Calu3 (cell line): ENCODE measurements at regions not wholly inside any gene's neighbourhood (a gene's known extent, or its start where the extent isn't known, plus 50 kb on each side); places are given as distances from the start of the nearest gene placed in this dataset.

Source experiments
- BruUV-seq: library from RNA; stranded (reverse); fragments of 400-500 nt; replicated peaks from 2 replicates; lab custom pipeline; 2021; lab: Mats Ljungman, UMichigan
- CTCF ChIA-PET: fragments of 300-600 bp; sonication (Branson Sonifier 250); formaldehyde crosslinking; loops from one replicate; lab custom pipeline; 2022; ENCODE audit warnings: antibody characterized with exemption; lab: Charles Lee
- DNase-seq: peaks from one replicate; pipeline ENCODE4 v3.0.0; 2022
- H3K27ac Mint-ChIP-seq: one replicate; pipeline ENCODE4 v1.8.0; 2022; ENCODE audit warnings: mixed read lengths; ENCODE audit not compliant: unreplicated experiment
- H3K27me3 Mint-ChIP-seq: one replicate; pipeline ENCODE4 v1.8.0; 2022; ENCODE audit warnings: mixed read lengths; ENCODE audit not compliant: unreplicated experiment
- H3K36me3 Mint-ChIP-seq: one replicate; pipeline ENCODE4 v1.8.0; 2022; ENCODE audit warnings: mild to moderate bottlenecking, moderate library complexity, mixed read lengths; ENCODE audit not compliant: insufficient read depth, unreplicated experiment
- H3K4me1 Mint-ChIP-seq: one replicate; pipeline ENCODE4 v1.8.0; 2022; ENCODE audit warnings: mild to moderate bottlenecking, low read depth, mixed read lengths; ENCODE audit not compliant: unreplicated experiment
- H3K4me3 Mint-ChIP-seq: one replicate; pipeline ENCODE4 v1.8.0; 2022; ENCODE audit warnings: mild to moderate bottlenecking, low read depth, moderate library complexity, mixed read lengths; ENCODE audit not compliant: unreplicated experiment
- H3K9me3 Mint-ChIP-seq: one replicate; pipeline ENCODE4 v1.8.0; 2022; ENCODE audit warnings: low read depth, mixed read lengths; ENCODE audit not compliant: unreplicated experiment
- CTCF ChIP-seq: fragments of 200-600 bp; IDR thresholded peaks from one replicate; pipeline ENCODE4 v1.8.0; 2022; ENCODE audit warnings: antibody characterized with exemption; ENCODE audit not compliant: unreplicated experiment
- intact Hi-C: fragments of 100-400 bp; cut with micrococcal nuclease; formaldehyde crosslinking; loops from one replicate; pipeline ENCODE4 v1.10.0; 2022; ENCODE audit not compliant: unreplicated experiment

GRCh38 chr16:56119133-56119532 is 72.2 kb upstream of the GNAO1 start:
- Mint-ChIP-seq H3K9me3 (no peaks in the 10 kb centered on the region), H3K36me3 (no peaks in the 10 kb centered on the region), H3K27me3 (peaks cover 41% of the 10 kb centered on the region), H3K4me3 (no peak overlapping the region), H3K27ac (no peak overlapping the region), H3K4me1 (no peaks in the 10 kb centered on the region)
- no peak for DNase-seq
- CTCF ChIA-PET = no interaction called here
- intact Hi-C loops = loop anchor here (10.0 kb wide), 1 partner anchor 74 kb away; no protein-coding TSS in a partner anchor
- no TSS peak for BruUV-seq
- TF ChIP-seq CTCF = no peak

GRCh38 chr16:56116577-56116964 is 74.7 kb upstream of the GNAO1 start:
- CTCF ChIA-PET = interaction anchor here (1.4 kb wide), 1 partner anchor 9 kb away, joined by 3 read pairs; no protein-coding TSS in a partner anchor
- no peak overlapping the region for H3K4me3 Mint-ChIP-seq
- DNase-seq = no peak
- H3K27me3 Mint-ChIP-seq = peaks cover 55% of the 10 kb centered on the region
- no peaks in the 10 kb centered on the region for H3K9me3 Mint-ChIP-seq
- intact Hi-C loops = loop anchor here (10.0 kb wide), 1 partner anchor 72 kb away; no protein-coding TSS in a partner anchor
- H3K27ac Mint-ChIP-seq = no peak overlapping the region
- TF ChIP-seq CTCF = no peak
- no TSS peak for BruUV-seq
- no peaks in the 10 kb centered on the region for H3K36me3 Mint-ChIP-seq
- no peaks in the 10 kb centered on the region for H3K4me1 Mint-ChIP-seq

- no peak for DNase-seq
- no peak overlapping the region for H3K4me3 Mint-ChIP-seq
- no peak for TF ChIP-seq CTCF
- intact Hi-C loops = loop anchor here (10.0 kb wide), 1 partner anchor 71 kb away; no protein-coding TSS in a partner anchor
- H3K4me1 Mint-ChIP-seq = no peaks in the 10 kb centered on the region
- CTCF ChIA-PET = interaction anchor here (0.7 to 1.4 kb wide), 2 partner anchors 8 to 12 kb away, joined by 3 read pairs; no protein-coding TSS in a partner anchor
- no peak overlapping the region for H3K27ac Mint-ChIP-seq
- H3K27me3 Mint-ChIP-seq = peaks cover 61% of the 10 kb centered on the region
- H3K9me3 Mint-ChIP-seq = no peaks in the 10 kb centered on the region
- BruUV-seq = no TSS peak
- H3K36me3 Mint-ChIP-seq = no peaks in the 10 kb centered on the region
Observed at GRCh38 chr16:56115817-56116576, 75.3 kb upstream of the GNAO1 start.

GRCh38 chr16:56113223-56113622 is 78.1 kb upstream of the GNAO1 start:
- no peak for TF ChIP-seq CTCF
- Mint-ChIP-seq H3K9me3 (no peaks in the 10 kb centered on the region), H3K4me3 (no peak overlapping the region), H3K36me3 (no peaks in the 10 kb centered on the region), H3K4me1 (no peaks in the 10 kb centered on the region), H3K27me3 (peaks cover 60% of the 10 kb centered on the region), H3K27ac (no peak overlapping the region)
- intact Hi-C loops = loop anchor here (10.0 kb wide), 1 partner anchor 68 kb away; no protein-coding TSS in a partner anchor
- CTCF ChIA-PET = interaction anchor here (0.6 kb wide), 1 partner anchor 1348 kb away, joined by 3 read pairs; no protein-coding TSS in a partner anchor
- BruUV-seq = no TSS peak
- no peak for DNase-seq
